ENCODE measurements at regions not wholly inside any gene's neighbourhood (a gene's known extent, or its start where the extent isn't known, plus 50 kb on each side); places are given as distances from the start of the nearest gene placed in this dataset.

DNA sequence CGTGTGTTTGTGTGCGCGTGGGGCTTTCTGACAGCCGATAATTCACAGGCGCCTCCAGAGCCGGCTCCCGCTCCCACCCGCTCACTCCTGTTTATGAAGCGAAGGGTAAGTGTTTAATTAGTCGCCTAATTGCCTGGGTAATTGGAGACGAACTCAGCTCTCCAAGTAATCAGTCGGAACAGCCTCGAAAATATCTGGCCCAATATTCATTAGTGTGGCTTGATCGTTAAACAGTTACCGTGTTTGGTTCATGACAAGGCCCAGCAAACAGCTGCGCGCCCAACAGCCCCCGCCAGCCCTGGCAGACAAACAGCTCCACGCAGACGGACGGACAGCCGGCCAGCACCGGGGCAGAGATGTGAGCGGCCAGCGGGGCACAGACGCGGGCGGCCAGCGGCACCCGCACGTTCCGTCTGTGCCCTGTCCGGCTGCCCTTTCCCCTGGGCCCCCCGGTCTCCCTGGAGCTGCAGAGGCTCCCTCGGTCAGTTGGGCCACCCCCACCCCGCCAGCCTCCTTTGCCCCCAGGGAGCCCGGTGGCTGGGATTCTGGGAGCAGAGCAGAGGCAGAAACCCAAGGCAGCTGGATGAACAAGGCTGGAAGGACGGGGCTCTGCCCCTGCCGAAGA, 98.2 kb downstream of the UNCX start:
- TF ChIP-seq FOXP2 (optimal IDR thresholded peaks at IDR 0.05; ENCODE audit: borderline replicate concordance, extremely low read depth, extremely low read length, insufficient read depth), result no peak
- no peak for TF ChIP-seq TAF1 (IDR thresholded peaks at IDR 0.05; ENCODE audit: borderline replicate concordance, insufficient read depth, low read length)
- no peak for TF ChIP-seq POLR2AphosphoS5 (IDR thresholded peaks at IDR 0.05; ENCODE audit: low read depth, low read length)
- TF ChIP-seq, protein P1, sequence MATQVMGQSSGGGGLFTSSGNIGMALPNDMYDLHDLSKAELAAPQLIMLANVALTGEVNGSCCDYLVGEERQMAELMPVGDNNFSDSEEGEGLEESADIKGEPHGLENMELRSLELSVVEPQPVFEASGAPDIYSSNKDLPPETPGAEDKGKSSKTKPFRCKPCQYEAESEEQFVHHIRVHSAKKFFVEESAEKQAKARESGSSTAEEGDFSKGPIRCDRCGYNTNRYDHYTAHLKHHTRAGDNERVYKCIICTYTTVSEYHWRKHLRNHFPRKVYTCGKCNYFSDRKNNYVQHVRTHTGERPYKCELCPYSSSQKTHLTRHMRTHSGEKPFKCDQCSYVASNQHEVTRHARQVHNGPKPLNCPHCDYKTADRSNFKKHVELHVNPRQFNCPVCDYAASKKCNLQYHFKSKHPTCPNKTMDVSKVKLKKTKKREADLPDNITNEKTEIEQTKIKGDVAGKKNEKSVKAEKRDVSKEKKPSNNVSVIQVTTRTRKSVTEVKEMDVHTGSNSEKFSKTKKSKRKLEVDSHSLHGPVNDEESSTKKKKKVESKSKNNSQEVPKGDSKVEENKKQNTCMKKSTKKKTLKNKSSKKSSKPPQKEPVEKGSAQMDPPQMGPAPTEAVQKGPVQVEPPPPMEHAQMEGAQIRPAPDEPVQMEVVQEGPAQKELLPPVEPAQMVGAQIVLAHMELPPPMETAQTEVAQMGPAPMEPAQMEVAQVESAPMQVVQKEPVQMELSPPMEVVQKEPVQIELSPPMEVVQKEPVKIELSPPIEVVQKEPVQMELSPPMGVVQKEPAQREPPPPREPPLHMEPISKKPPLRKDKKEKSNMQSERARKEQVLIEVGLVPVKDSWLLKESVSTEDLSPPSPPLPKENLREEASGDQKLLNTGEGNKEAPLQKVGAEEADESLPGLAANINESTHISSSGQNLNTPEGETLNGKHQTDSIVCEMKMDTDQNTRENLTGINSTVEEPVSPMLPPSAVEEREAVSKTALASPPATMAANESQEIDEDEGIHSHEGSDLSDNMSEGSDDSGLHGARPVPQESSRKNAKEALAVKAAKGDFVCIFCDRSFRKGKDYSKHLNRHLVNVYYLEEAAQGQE (IDR thresholded peaks at IDR 0.05; ENCODE audit: insufficient read depth in 1 of 2, low read depth in 2 of 2, low read length in 2 of 2), result no peak
